GM21619 (cell line): ENCODE measurements at regions not wholly inside any gene's neighbourhood (a gene's known extent, or its start where the extent isn't known, plus 50 kb on each side); places are given as distances from the start of the nearest gene placed in this dataset.

Experiments
- ATAC-seq: cut with Tn5 transposase; IDR thresholded peaks from one replicate; pipeline ENCODE4 v1.9.1; 2021; ENCODE audit not compliant: unreplicated experiment

GRCh38 chr2:5985536-5986385 lies 293.6 kb downstream of the SOX11 start:
- no peak for ATAC-seq

DNA sequence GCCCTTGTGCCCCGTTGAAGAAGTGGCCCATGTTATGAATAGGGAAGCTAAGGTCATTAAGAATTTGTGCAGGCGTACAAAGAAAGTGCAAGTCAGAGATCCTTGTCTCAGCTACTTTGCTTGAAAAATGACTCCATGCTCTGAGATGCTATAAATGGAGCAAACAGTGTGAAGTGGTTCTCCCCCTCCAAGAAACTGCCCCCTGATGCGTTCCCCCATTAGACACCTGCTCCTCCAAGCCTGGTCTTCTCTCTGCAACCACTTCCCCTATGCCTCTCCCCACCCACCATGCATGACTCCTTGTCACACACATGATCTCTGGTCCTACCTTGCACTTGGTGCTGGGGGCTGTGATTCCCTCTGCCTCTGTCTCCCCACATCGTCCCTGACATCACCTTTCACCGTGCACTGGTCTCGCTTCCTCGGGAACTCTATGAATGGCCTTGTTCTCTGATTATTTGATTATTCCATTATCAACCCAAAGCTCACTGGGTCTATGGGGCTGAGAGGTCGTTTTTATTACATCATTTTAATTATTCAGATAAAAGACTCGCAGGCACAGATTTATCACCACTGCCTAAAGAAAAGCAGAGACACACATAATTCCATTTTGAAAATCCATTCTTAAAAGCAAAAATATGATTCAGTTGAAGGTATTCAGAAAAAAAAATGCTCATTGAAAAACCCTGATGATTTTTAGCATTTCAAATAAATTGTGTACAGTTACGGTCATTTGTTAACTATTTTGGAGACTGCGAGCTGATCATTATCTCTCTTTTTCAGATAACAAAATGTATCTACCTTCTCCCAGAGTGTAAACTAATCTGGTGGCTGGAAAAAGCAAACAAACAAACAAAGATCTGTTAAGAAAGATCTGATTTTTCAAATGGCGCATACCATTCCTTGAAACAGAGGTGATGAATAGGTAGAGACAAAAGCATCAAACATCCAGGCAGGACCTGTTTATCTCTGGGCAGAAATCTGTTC lies 294.9 kb downstream of the SOX11 start:
- ATAC-seq: no peak

DNA sequence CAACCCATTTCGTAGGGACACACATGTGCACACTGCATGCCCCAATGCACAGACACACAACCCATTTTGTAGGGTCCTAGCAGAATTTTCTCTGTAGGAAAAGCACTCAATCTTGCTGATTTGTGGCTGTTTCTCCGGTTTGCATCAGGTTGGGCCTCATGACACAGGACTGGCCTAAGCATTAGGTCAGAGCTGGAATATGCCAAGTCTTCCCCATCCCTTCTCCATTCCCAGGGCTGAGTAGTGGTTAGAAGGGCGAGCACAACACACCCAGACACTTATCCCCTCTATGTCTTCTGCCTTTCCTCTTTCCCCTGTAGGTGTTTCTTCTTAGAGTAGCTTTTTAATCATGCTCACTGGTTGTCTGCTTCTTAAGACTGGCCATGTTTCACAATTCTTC lies 295.9 kb downstream of the SOX11 start:
- no peak for ATAC-seq

DNA sequence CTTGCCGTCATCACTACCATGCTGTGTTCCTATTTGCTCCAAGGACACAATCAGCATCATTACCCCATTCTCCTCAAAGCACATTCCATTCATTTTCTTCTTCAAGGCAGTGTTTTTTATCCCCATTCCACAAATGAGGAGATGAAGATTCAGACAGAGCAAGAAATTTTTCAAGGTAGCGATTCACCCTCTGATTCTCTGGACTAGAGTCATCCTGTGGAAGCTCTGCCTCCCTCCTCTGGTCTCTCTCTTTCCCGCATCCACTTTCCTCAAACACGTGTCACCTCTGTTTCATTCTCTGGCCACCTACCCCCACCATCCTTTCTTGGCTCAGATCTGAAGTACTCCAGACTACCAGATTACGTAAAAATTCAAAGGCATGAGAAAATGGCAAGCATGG lies 297.9 kb downstream of the SOX11 start:
- ATAC-seq: no peak

GRCh38 chr2:5991305-5991968 lies 299.3 kb downstream of the SOX11 start:
- no peak for ATAC-seq

DNA sequence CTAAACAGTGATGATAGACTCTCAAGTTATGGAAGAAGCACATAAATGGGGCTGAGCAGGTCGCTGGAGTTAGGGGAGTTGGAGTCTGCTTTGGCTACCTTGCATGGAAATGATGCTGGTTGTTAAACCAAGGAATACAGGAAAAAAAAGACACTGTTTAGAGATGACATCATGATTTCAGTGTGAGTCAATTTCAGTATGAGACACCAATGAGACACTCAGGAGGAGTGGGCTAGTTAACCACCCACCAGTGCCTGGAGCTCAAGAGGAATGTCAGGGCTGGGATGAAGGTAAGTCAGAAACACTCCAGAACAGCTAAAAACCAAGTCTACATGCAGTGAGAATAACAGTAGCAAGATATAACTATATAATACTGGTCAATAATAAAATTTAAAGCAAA lies 303.6 kb downstream of the SOX11 start:
- ATAC-seq: no peak

DNA sequence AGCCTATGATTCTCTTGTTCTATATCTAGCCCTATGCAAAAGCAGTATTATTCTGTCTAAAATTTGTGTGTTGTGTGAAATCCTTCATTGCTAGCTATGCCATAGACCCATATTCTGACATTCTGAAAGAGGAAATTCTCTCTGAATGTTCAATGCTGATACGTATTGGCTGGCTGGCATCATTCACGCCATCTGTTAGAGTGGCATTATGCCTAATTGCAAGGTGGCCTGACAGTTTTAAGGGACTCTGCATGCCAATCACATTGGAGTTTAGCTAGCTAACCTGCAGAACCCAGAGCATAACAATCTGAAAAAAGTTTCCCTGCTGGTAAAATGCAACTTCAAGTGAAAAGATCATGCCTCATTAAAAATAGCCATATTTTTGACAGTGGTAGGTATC lies 316.0 kb downstream of the SOX11 start:
- no peak for ATAC-seq

GRCh38 chr2:6008726-6009125 lies 316.5 kb downstream of the SOX11 start:
- no peak for ATAC-seq

DNA sequence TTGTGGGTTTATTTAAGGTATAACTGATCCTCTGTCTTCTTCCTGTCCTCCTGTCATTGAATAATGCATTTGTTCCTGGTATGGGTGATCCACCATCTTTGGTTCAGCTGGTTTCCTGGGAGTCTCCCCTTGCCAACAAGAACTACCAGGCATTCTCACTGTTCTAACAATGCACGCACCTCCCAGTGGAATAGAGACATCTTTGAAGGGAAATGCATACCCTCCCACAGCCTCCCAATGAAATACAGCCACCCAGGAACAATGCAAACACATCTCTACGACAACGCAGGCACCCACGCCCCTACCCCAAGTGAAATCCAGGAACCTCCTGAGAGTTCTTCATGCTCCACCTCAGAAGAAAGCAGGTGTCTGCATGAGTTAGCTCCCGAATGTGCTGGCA lies 318.0 kb downstream of the SOX11 start:
- no peak for ATAC-seq

DNA sequence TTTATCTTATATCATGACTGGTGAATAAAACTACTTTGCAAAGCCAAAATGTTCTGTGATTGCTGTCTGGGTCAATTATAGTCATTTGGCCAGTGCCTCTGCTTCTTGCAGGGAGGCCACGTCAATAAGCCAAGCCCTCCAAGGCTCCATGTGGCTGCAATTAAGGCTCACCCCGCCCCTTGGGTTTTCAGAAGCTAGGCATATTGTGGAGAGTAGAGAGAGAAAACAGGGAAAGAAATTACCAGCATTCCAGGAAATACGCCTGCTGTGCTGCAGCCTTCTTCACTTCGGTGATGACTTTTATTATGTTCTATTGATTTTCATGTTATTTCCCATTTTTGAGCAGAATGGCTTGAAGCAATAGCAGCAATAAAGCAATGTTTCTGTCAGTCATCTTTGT lies 319.7 kb downstream of the SOX11 start:
- ATAC-seq: no peak

GRCh38 chr2:6017736-6018286 lies 325.6 kb downstream of the SOX11 start:
- ATAC-seq: no peak

GRCh38 chr2:6024229-6024628 lies 332.0 kb downstream of the SOX11 start:
- no peak for ATAC-seq

DNA sequence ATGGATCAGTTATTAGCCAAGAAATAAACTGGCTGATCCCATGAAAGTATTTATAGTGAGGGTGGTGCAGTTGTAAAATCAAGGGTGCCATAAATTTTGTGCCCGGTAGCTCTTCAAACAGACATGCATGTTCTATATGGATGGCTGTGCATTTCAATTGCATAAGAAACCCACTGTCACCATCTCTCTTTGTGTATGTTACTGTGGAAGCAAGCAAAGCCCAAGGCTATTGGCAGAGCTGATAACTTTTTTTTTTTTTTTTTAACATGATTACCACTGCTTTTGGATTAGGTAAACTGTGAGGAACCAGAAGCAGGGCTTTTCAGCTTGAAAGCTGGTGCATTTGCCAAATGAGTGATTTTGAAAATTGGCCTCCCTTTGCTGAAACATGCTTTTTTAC lies 332.6 kb downstream of the SOX11 start:
- ATAC-seq: no peak

DNA sequence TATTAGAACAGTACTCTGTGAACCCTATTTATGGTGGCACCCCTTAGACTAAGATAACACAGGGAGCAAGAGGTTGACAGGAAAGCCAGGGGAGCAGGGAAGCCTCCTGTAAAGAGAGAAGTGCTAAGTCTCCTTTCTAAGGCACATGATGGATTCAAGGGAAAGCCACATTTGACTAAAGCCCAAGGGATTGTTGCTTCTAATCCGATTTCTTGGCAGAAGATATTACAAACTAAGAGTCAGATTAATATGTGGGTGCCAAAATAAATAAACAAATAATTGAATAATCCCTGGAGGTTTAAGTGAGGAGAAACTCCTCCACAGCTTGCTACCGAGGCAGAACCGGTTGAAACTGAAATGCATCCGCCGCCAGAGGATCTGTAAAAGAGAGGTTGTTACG lies 333.2 kb downstream of the SOX11 start:
- ATAC-seq: no peak

DNA sequence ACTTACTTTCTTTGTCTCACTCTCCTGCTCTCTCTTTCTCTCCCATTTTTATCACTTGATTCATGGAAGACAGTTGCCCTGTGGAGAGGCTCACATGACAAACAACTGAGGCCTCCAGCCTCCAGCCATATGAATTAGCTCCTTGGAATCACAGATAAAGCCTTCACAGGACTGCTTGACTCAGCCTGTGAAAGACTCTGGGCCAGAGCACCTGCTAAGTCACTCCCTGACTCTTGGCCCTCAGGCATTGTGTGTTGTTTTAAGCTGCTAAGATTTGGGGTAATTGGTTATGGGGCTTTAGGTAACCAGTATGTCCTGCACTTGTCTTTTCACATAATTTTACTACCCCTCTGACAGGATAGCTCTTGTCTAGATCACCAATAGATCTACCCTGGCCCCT lies 334.9 kb downstream of the SOX11 start:
- no peak for ATAC-seq

DNA sequence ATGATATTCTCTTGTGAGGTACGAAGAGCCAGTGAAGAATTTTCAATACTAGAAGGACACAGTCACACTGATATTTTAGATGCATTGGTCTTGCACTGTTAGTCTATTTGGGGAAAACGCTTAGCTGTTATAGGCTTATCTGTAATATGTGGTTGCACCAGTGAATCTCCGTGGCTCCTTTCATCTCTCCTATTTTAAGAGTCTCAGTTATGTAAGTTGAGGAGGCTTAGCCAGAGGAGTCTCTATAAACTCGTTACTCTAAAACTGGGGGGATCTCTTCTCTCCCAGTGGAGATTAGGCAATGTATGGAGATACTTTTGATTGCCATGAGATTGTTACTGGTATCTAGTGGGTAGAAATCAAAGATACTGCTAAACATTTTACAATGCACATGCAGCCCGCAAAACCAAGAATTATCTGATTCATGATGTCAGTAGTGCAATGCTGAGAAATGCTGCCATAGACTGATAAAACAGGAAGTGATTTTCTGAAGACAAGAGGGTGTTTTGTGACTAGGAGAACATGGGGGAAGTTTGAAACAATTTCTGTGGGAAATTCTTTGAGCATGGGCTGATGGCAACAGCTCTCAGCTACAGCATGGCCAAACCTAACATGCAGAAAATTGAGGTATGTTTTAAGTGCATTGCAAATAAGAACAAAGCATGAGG lies 339.1 kb downstream of the SOX11 start:
- no peak for ATAC-seq

GRCh38 chr2:6036211-6036610 lies 344.0 kb downstream of the SOX11 start:
- ATAC-seq: no peak

DNA sequence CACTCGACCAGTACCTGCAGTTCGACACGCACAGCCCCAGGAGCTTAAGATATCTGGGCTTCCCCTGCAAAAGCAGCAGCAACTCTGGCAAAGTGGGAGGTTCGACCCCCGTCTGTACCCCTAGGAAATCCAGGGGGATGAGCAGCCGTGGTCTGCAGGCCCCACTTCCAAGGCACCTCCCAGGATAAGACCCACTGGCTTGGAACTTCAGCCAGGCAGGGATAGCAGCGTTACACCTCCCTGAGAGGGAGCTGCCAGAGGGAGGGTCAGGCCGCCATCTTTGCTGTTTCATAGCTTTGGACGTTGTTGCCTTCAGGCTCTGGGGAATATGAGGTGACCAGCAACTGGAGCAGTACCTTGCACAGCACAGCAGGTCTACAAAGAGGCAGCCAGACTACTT lies 351.1 kb downstream of the SOX11 start:
- ATAC-seq: no peak

GRCh38 chr2:6052649-6053048 lies 360.5 kb downstream of the SOX11 start:
- ATAC-seq: no peak

DNA sequence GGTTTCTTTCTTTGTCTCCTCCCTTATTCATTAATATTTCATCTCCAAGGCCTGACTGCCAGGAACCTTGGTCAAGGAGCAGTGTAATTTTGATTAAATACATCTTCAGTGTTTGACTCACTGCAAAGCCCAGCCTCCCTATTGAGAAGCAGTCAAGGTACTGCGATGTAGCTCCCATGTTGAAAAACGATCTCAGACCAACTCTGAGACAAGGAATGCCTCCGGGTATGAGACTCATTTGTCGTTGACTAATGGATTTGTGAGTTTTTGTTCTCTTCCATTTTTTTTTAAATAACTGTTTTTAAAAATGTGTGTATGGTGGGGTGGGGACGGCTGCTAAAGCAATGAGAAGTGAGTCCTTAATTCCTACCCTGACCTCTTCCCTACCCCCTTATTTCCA lies 361.6 kb downstream of the SOX11 start:
- ATAC-seq: no peak
